GM12878 (cell line): ENCODE measurements at regions not wholly inside any gene's neighbourhood (a gene's known extent, or its start where the extent isn't known, plus 50 kb on each side); places are given as distances from the start of the nearest gene placed in this dataset.

Experiments used
- CHD1 ChIP-seq: IDR thresholded peaks from 2 replicates; pipeline ENCODE4 v1.6.1; 2012; ENCODE audit warnings: low read depth, low read length, improper control_type of control experiment
- IKZF1 ChIP-seq: fragments of 450-650 bp; conservative IDR thresholded peaks from 2 replicates; pipeline ENCODE4 v1.6.1; 2017; ENCODE audit warnings: antibody characterized with exemption, mild to moderate bottlenecking
- MXI1 ChIP-seq: fragments of 150-350 bp; IDR thresholded peaks from 2 replicates; pipeline ENCODE4 v1.6.1; 2011; ENCODE audit warnings: low read depth, mild to moderate bottlenecking, inconsistent platforms, low read length, improper control_type of control experiment
- MYC ChIP-seq: IDR thresholded peaks from 2 replicates; pipeline ENCODE4 v1.6.1; 2011; ENCODE audit warnings: mild to moderate bottlenecking, low read length, moderate library complexity, inconsistent platforms; ENCODE audit not compliant: insufficient read depth, insufficient replicate concordance, insufficient read length, severe bottlenecking
- POLR2A ChIP-seq: IDR thresholded peaks from 2 replicates; pipeline ENCODE4 v1.6.1; 2011; ENCODE audit warnings: low read depth, mild to moderate bottlenecking, low read length
- SMC3 ChIP-seq: IDR thresholded peaks from 2 replicates; pipeline ENCODE4 v1.6.1; 2011; ENCODE audit warnings: low read length, improper control_type of control experiment, borderline replicate concordance
- SP1 ChIP-seq: IDR thresholded peaks from one replicate; pipeline ENCODE4 v1.6.1; 2011; ENCODE audit warnings: low read depth, low read length
- TF ChIP-seq, protein P1 (sequence below): IDR thresholded peaks from 2 replicates; pipeline ENCODE4 v1.6.1; 2011; ENCODE audit warnings: low read depth, low read length, improper control_type of control experiment, borderline replicate concordance
- TF ChIP-seq, protein P2 (sequence below), 3 experiments: IDR thresholded peaks in 2 of 3; conservative IDR thresholded peaks in 1 of 3; 2 replicates each; pipeline ENCODE4 v1.5.1; 2011; ENCODE audit warnings: low read depth in 3 of 3, low read length in 3 of 3, mild to moderate bottlenecking in 3 of 3, control low read depth in 2 of 3, moderate library complexity in 2 of 3, inconsistent platforms in 1 of 3, mixed read lengths in 1 of 3; ENCODE audit not compliant: control insufficient read depth in 2 of 3, insufficient read depth in 1 of 3; ENCODE audit errors: extremely low read depth in 1 of 3

- TF ChIP-seq CHD1 (no peak), SMC3 (no peak), SP1 (no peak), POLR2A (no peak), MXI1 (no peak), MYC (no peak), IKZF1 (no peak)
- TF ChIP-seq, protein P1, sequence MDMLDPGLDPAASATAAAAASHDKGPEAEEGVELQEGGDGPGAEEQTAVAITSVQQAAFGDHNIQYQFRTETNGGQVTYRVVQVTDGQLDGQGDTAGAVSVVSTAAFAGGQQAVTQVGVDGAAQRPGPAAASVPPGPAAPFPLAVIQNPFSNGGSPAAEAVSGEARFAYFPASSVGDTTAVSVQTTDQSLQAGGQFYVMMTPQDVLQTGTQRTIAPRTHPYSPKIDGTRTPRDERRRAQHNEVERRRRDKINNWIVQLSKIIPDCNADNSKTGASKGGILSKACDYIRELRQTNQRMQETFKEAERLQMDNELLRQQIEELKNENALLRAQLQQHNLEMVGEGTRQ = no peak
- TF ChIP-seq, protein P2, sequence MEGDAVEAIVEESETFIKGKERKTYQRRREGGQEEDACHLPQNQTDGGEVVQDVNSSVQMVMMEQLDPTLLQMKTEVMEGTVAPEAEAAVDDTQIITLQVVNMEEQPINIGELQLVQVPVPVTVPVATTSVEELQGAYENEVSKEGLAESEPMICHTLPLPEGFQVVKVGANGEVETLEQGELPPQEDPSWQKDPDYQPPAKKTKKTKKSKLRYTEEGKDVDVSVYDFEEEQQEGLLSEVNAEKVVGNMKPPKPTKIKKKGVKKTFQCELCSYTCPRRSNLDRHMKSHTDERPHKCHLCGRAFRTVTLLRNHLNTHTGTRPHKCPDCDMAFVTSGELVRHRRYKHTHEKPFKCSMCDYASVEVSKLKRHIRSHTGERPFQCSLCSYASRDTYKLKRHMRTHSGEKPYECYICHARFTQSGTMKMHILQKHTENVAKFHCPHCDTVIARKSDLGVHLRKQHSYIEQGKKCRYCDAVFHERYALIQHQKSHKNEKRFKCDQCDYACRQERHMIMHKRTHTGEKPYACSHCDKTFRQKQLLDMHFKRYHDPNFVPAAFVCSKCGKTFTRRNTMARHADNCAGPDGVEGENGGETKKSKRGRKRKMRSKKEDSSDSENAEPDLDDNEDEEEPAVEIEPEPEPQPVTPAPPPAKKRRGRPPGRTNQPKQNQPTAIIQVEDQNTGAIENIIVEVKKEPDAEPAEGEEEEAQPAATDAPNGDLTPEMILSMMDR (IDR thresholded peaks at IDR 0.05 in 2 of 3, conservative IDR thresholded peaks at IDR 0.05 in 1 of 3; ENCODE audit: control insufficient read depth in 2 of 3, extremely low read depth in 1 of 3, insufficient read depth in 1 of 3, low read depth in 3 of 3, low read length in 3 of 3) = no peak
Observed at GRCh38 chr17:70286391-70286790, 117.1 kb downstream of the KCNJ2 start.
